Amniotic epithelial cell (primary cell): ENCODE measurements at regions not wholly inside any gene's neighbourhood (a gene's known extent, or its start where the extent isn't known, plus 50 kb on each side); places are given as distances from the start of the nearest gene placed in this dataset.
A peak's percentile ranks its signal among the peaks of the same experiment; 100 is the strongest.
"Not testable (repeated sequence)": the region's sequence is repeated elsewhere in the genome, so short reads cannot be mapped to it uniquely, and the experiment has no call there.

Experiments used
- DNase-seq: peaks from one replicate; pipeline ENCODE4 v3.0.0-alpha.2; 2010; ENCODE audit warnings: low read depth

GRCh38 chr7:96770758-96771157, 61.1 kb upstream of the SEM1 start:
- DNase-seq, result no peak

GRCh38 chr7:96772139-96772694, 62.6 kb upstream of the SEM1 start:
- DNase-seq, result no peak

- no peak for DNase-seq
Measured at GRCh38 chr7:96773483-96773882, 63.8 kb upstream of the SEM1 start.

GRCh38 chr7:96774358-96774757, 64.7 kb upstream of the SEM1 start:
- no peak for DNase-seq

- no peak for DNase-seq
Measured at GRCh38 chr7:96775046-96775445, 65.4 kb upstream of the SEM1 start.

GRCh38 chr7:96778263-96778662, 68.6 kb upstream of the SEM1 start:
- DNase-seq, result no peak

- no peak for DNase-seq
Measured at GRCh38 chr7:96781919-96782318, 72.3 kb upstream of the SEM1 start.

- DNase-seq, result not testable (repeated sequence)
Measured at GRCh38 chr7:96782686-96783298, 73.1 kb upstream of the SEM1 start.

- no peak for DNase-seq
Measured at GRCh38 chr7:96784597-96784996, 75.0 kb upstream of the SEM1 start.

- no peak for DNase-seq
Measured at GRCh38 chr7:96786261-96786997, 76.8 kb upstream of the SEM1 start.

GRCh38 chr7:96786998-96787395, 77.4 kb upstream of the SEM1 start:
- no peak for DNase-seq

- DNase-seq, result no peak
Measured at GRCh38 chr7:96789914-96790313, 80.3 kb upstream of the SEM1 start.

GRCh38 chr7:96792115-96792514, 82.5 kb upstream of the SEM1 start:
- no peak for DNase-seq

- no peak for DNase-seq
Measured at GRCh38 chr7:96794063-96794462, 84.4 kb upstream of the SEM1 start.

- no peak for DNase-seq
Measured at GRCh38 chr7:96800122-96800521, 90.5 kb upstream of the SEM1 start.

GRCh38 chr7:96800824-96801223, 91.2 kb upstream of the SEM1 start:
- DNase-seq, result no peak

GRCh38 chr7:96819111-96819700, 109.6 kb upstream of the SEM1 start:
- no peak for DNase-seq

- DNase-seq, result not testable (repeated sequence)
Measured at GRCh38 chr7:96821131-96821530, 111.5 kb upstream of the SEM1 start.

GRCh38 chr7:96822824-96823223, 113.2 kb upstream of the SEM1 start:
- DNase-seq, result no peak

- peak; percentile 2 for DNase-seq
Measured at GRCh38 chr7:96823274-96823673, 113.6 kb upstream of the SEM1 start.

GRCh38 chr7:96824686-96825085, 115.0 kb upstream of the SEM1 start:
- no peak for DNase-seq

- no peak for DNase-seq
Measured at GRCh38 chr7:96825285-96825684, 115.6 kb upstream of the SEM1 start.

- no peak for DNase-seq
Measured at GRCh38 chr7:96826089-96826488, 116.4 kb upstream of the SEM1 start.
